HepG2 (cell line): ENCODE measurements at regions not wholly inside any gene's neighbourhood (a gene's known extent, or its start where the extent isn't known, plus 50 kb on each side); places are given as distances from the start of the nearest gene placed in this dataset.

Experiments
- EZH2 ChIP-seq: conservative IDR thresholded peaks from 2 replicates; pipeline ENCODE4 v1.6.1; 2012; ENCODE audit warnings: mild to moderate bottlenecking, low read depth, low read length, moderate library complexity
- FOXM1 ChIP-seq: sonication (generic); formaldehyde crosslinking; IDR thresholded peaks from 2 replicates; pipeline ENCODE4 v1.5.0; 2020; ENCODE audit warnings: missing genetic modification reagents
- JUND ChIP-seq: sonication (generic); formaldehyde crosslinking; IDR thresholded peaks from 2 replicates; pipeline ENCODE4 v1.8.0; 2022; ENCODE audit warnings: mild to moderate bottlenecking, missing genetic modification reagents
- KLF13 ChIP-seq: sonication (generic); formaldehyde crosslinking; IDR thresholded peaks from 2 replicates; pipeline ENCODE4 v1.4.0; 2020; ENCODE audit warnings: mild to moderate bottlenecking, missing genetic modification reagents
- MYNN ChIP-seq: sonication (generic); formaldehyde crosslinking; IDR thresholded peaks from 2 replicates; pipeline ENCODE4 v1.4.0; 2020; ENCODE audit warnings: mild to moderate bottlenecking, low read depth, missing genetic modification reagents
- PITX1 ChIP-seq: sonication (generic); formaldehyde crosslinking; IDR thresholded peaks from 2 replicates; pipeline ENCODE4 v1.5.1; 2020; ENCODE audit warnings: mild to moderate bottlenecking, missing genetic modification reagents
- TOPORS ChIP-seq: sonication (generic); formaldehyde crosslinking; IDR thresholded peaks from 2 replicates; pipeline ENCODE4 v1.8.0; 2023; ENCODE audit warnings: mild to moderate bottlenecking, missing genetic modification reagents
- ZKSCAN8 ChIP-seq: IDR thresholded peaks from 2 replicates; pipeline ENCODE4 v1.6.1; 2016; ENCODE audit warnings: borderline replicate concordance, missing genetic modification reagents, missing compliant biosample characterization
- ZNF383 ChIP-seq: sonication (generic); formaldehyde crosslinking; IDR thresholded peaks from 2 replicates; pipeline ENCODE4 v1.4.0; 2020; ENCODE audit warnings: missing genetic modification reagents, mild to moderate bottlenecking, borderline replicate concordance
- TF ChIP-seq, protein P1 (sequence below): sonication (generic); formaldehyde crosslinking; IDR thresholded peaks from 2 replicates; pipeline ENCODE4 v1.5.0; 2020; ENCODE audit warnings: mild to moderate bottlenecking, missing genetic modification reagents, moderate library complexity
- TF ChIP-seq, protein P2 (sequence below): sonication (generic); formaldehyde crosslinking; IDR thresholded peaks from 2 replicates; pipeline ENCODE4 v1.8.1; 2022; ENCODE audit warnings: low read depth, mild to moderate bottlenecking, missing genetic modification reagents

DNA sequence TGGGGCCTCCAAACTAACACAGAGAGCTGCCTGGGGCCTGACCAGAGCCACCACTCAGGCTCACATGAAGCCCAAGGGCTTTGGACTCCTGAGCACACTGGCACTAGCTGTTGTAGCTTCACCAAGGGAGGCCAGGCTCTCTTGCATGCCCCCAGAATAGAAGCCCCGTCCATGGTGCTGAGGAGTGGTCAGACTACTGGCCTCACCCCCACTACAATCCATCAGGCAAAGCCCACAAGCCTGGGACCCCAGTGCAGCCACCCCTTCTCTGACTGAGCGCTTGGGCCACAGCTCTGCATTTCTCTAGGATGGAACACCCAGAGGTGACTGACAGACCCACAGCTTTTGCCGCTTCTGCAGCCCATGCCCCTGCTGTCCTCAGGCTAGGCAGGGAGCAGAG is 180.8 kb downstream of the PYDC2 start:
- TF ChIP-seq MYNN (CRISPR knock-in tag) (no peak), KLF13 (CRISPR knock-in tag) (no peak), EZH2 (no peak), FOXM1 (CRISPR knock-in tag) (no peak), ZNF383 (no peak), PITX1 (CRISPR knock-in tag) (no peak), JUND (CRISPR knock-in tag) (no peak), TOPORS (CRISPR knock-in tag) (no peak), ZKSCAN8 (CRISPR knock-in tag) (no peak)
- TF ChIP-seq, protein P1, sequence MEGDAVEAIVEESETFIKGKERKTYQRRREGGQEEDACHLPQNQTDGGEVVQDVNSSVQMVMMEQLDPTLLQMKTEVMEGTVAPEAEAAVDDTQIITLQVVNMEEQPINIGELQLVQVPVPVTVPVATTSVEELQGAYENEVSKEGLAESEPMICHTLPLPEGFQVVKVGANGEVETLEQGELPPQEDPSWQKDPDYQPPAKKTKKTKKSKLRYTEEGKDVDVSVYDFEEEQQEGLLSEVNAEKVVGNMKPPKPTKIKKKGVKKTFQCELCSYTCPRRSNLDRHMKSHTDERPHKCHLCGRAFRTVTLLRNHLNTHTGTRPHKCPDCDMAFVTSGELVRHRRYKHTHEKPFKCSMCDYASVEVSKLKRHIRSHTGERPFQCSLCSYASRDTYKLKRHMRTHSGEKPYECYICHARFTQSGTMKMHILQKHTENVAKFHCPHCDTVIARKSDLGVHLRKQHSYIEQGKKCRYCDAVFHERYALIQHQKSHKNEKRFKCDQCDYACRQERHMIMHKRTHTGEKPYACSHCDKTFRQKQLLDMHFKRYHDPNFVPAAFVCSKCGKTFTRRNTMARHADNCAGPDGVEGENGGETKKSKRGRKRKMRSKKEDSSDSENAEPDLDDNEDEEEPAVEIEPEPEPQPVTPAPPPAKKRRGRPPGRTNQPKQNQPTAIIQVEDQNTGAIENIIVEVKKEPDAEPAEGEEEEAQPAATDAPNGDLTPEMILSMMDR (CRISPR knock-in tag), result no peak
- TF ChIP-seq, protein P2, sequence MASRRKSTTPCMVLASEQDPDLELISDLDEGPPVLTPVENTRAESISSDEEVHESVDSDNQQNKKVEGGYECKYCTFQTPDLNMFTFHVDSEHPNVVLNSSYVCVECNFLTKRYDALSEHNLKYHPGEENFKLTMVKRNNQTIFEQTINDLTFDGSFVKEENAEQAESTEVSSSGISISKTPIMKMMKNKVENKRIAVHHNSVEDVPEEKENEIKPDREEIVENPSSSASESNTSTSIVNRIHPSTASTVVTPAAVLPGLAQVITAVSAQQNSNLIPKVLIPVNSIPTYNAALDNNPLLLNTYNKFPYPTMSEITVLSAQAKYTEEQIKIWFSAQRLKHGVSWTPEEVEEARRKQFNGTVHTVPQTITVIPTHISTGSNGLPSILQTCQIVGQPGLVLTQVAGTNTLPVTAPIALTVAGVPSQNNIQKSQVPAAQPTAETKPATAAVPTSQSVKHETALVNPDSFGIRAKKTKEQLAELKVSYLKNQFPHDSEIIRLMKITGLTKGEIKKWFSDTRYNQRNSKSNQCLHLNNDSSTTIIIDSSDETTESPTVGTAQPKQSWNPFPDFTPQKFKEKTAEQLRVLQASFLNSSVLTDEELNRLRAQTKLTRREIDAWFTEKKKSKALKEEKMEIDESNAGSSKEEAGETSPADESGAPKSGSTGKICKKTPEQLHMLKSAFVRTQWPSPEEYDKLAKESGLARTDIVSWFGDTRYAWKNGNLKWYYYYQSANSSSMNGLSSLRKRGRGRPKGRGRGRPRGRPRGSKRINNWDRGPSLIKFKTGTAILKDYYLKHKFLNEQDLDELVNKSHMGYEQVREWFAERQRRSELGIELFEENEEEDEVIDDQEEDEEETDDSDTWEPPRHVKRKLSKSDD (CRISPR knock-in tag), result no peak
